GM20000 (cell line): ENCODE measurements at regions not wholly inside any gene's neighbourhood (a gene's known extent, or its start where the extent isn't known, plus 50 kb on each side); places are given as distances from the start of the nearest gene placed in this dataset.

Experiments used
- DNase-seq: peaks from one replicate; pipeline ENCODE4 v3.0.0; 2012; ENCODE audit warnings: low spot score
- CTCF ChIP-seq: IDR thresholded peaks from 2 replicates; pipeline ENCODE4 v1.5.1; 2012; ENCODE audit warnings: mild to moderate bottlenecking, control low read depth; ENCODE audit errors: extremely low read depth, missing control alignments

DNA sequence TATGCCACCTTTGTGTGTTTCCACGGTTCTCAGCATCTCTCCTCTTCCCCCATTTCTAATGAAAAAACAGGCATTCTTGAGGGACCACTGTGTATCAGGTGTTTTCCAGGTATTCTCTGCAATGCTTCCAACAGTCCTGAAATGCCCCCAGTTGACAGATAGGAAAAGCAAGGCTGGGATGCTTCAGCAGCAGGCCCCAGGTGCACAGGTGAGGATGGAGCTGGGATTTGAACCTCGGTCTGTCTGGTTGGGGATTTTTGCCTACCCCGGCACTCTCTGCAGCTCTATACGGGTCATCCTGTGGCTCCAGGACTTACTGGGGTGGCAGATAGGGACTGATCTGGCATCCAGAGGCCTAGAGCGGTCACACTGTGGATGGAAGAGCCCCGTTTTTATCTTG lies 180.5 kb upstream of the GSE1 start:
- no peak for DNase-seq
- no peak for TF ChIP-seq CTCF

GRCh38 chr16:85433477-85433876 lies 179.6 kb upstream of the GSE1 start:
- no peak for TF ChIP-seq CTCF

GRCh38 chr16:85435286-85435685 lies 177.8 kb upstream of the GSE1 start:
- no peak for TF ChIP-seq CTCF
- no peak for DNase-seq

More at GRCh38 chr16:85433477-85433876, 179.6 kb upstream of the GSE1 start:
- DNase-seq = no peak

DNA sequence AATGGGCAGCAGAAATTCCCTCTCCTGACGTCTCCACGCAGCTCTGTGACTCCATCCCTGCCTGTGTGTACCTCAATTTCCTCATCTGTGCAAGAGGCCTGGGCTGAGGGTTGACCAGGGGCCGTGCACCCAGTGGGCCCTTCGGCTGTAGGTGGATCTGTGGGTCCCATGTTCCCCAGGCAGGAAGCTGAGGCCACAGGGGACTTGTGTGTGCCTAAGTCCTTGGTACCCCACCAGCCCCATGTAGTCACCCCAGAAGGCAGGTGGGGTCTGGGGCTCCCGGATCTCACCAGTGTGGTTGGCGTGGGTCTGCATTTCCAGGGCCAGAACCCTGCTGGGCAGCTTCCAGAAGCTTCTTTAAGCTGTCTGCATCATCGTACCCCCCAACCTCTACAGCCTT lies 177.4 kb upstream of the GSE1 start:
- no peak for DNase-seq
- no peak for TF ChIP-seq CTCF

DNA sequence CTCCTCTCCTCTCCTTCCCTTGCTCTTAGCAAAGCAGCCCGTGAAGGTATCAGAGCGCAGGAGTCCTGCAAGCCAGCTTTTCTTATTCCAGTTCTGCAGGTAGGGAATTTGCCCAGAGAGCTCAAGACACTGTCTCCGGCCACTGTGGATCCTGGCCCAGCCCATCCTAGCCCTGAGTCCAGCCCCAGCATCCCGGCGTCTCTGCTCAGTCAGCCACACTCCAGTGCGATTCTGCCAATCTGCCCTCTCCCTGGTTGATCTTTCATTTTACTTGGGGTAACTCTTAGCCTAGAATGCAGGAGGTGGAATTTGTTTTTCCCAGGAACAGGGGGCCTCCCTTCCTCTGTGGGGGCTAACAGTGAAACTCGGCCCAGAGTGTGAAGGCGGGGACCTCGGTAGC lies 176.9 kb upstream of the GSE1 start:
- DNase-seq = no peak
- TF ChIP-seq CTCF = no peak

- no peak for DNase-seq
- no peak for TF ChIP-seq CTCF
These were observed 176.4 kb upstream of the GSE1 start for GRCh38 chr16:85436636-85437165.

DNA sequence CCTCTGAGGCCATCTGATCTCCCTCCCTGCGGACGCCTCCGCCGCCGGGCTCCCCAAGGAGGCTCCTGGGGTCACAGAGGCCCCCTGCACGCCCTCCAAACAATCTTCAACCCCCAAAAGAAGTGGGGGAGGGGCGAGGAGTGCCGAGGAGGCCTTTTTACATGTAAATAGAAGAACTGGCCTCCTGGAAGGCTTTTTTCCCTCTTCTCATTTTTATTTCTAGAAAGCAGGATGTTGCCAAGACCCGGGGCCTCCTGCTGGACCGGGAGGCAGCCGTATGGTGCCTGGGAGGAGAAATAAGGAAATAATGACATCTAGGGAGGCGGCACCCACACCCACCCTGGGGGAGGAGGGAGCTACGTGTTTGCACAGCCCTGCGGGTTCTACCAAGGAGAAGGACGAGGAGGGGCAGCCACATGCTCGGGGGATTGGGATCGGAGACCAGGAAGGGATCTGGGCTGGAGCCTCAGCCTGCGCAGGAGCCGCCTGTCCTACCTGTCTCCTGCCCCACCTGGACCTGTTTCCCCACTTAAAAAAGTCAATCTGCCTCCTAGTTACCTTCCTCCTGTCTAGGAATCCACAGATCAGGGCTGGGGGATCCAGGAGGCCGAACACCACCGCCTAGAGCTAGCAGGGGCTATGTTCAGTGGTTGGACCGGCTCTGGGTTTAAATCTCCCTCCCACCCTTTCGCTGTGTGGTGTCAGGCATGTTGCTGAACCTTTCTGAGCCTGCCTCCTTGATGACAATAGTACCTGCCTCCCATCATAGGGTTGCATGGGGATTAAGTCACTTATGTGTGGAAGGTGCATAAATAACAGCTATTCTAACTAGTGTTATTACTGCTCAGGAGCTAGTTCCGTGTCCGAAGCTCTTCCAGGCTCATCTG lies 175.7 kb upstream of the GSE1 start:
- no peak for DNase-seq
- no peak for TF ChIP-seq CTCF
